CD14-positive monocyte (primary cell): ENCODE measurements at regions not wholly inside any gene's neighbourhood (a gene's known extent, or its start where the extent isn't known, plus 50 kb on each side); places are given as distances from the start of the nearest gene placed in this dataset.

Experiments used
- DNase-seq, 3 donors: peaks; one replicate each; pipeline ENCODE4 v3.0.0-alpha.2; 2011 to 2022
- H2AFZ ChIP-seq: 2 replicates; pipeline ENCODE4 v1.6.0; 2012; ENCODE audit warnings: mild to moderate bottlenecking, low read depth, low read length, inconsistent platforms; ENCODE audit not compliant: insufficient read depth, poor library complexity, severe bottlenecking
- H3K27ac ChIP-seq, 2 donors: 1 replicate in 1 of 2; 2 replicates in 1 of 2; pipeline ENCODE4 v1.5.1; 2012 to 2013; ENCODE audit warnings: low read length in 2 of 2, control low read depth in 1 of 2, inconsistent platforms in 1 of 2, low read depth in 1 of 2, mild to moderate bottlenecking in 1 of 2
- H3K27me3 ChIP-seq, 2 donors: one replicate each; pipeline versions ENCODE4 v1.6.0 to v1.6.1; 2011 to 2013; ENCODE audit warnings: low read length in 2 of 2; ENCODE audit not compliant: control insufficient read depth in 2 of 2, insufficient read depth in 2 of 2
- H3K36me3 ChIP-seq, 2 donors: replicated peaks in 1 of 2; 1 replicate in 1 of 2; 2 replicates in 1 of 2; pipeline versions ENCODE4 v1.5.1 to v1.6.1; 2012 to 2013; ENCODE audit warnings: low read length in 2 of 2, control low read depth in 1 of 2, inconsistent platforms in 1 of 2, mild to moderate bottlenecking in 1 of 2; ENCODE audit not compliant: insufficient read depth in 2 of 2, control insufficient read depth in 1 of 2
- H3K4me1 ChIP-seq, 2 donors: 1 replicate in 1 of 2; 2 replicates in 1 of 2; pipeline versions ENCODE4 v1.5.1 to v1.6.1; 2012 to 2013; ENCODE audit warnings: low read length in 2 of 2, control low read depth in 1 of 2, inconsistent platforms in 1 of 2, mild to moderate bottlenecking in 1 of 2, moderate library complexity in 1 of 2; ENCODE audit not compliant: insufficient read depth in 2 of 2, control insufficient read depth in 1 of 2
- H3K4me2 ChIP-seq: replicated peaks from 2 replicates; pipeline ENCODE3; 2012; ENCODE audit warnings: low read length, moderate library complexity, mild to moderate bottlenecking; ENCODE audit not compliant: poor library complexity, severe bottlenecking; ENCODE audit errors: extremely low read depth
- H3K4me3 ChIP-seq, 3 experiments: fragments of 200-600 bp in 1 of 3; sonication (generic) in 1 of 3; replicated peaks in 1 of 3; 1 replicate in 2 of 3; 2 replicates in 1 of 3; pipeline ENCODE4 v1.5.1; 2011 to 2013; ENCODE audit warnings: low read length in 3 of 3, mild to moderate bottlenecking in 3 of 3, control low read depth in 2 of 3, low read depth in 2 of 3, inconsistent platforms in 1 of 3, moderate library complexity in 1 of 3
- H3K79me2 ChIP-seq: 2 replicates; pipeline ENCODE4 v1.6.0; 2012; ENCODE audit warnings: mild to moderate bottlenecking, control low read depth, inconsistent platforms, low read length, moderate library complexity; ENCODE audit not compliant: insufficient read depth
- H3K9ac ChIP-seq: 2 replicates; pipeline ENCODE4 v1.6.0; 2017; ENCODE audit warnings: low read length, mild to moderate bottlenecking; ENCODE audit not compliant: insufficient read depth, poor library complexity, severe bottlenecking
- H3K9me3 ChIP-seq, 2 donors: replicated peaks in 1 of 2; 1 replicate in 1 of 2; 2 replicates in 1 of 2; pipeline versions ENCODE4 v1.5.1 to v1.6.1; 2012 to 2013; ENCODE audit warnings: low read length in 2 of 2, control low read depth in 1 of 2; ENCODE audit not compliant: control insufficient read depth in 1 of 2, insufficient read depth in 1 of 2
- H4K20me1 ChIP-seq: 2 replicates; pipeline ENCODE4 v1.6.0; 2012; ENCODE audit warnings: mild to moderate bottlenecking, low read length, control low read depth, moderate library complexity; ENCODE audit not compliant: insufficient read depth
- H3K27ac Mint-ChIP-seq, 7 donors: one replicate each; pipeline ENCODE4 v1.8.0; 2020; ENCODE audit warnings: mild to moderate bottlenecking in 7 of 7, mixed read lengths in 7 of 7, moderate library complexity in 6 of 7, inconsistent platforms in 2 of 7
- H3K27me3 Mint-ChIP-seq, 3 donors: one replicate each; pipeline ENCODE4 v1.8.0; 2021 to 2022; ENCODE audit warnings: low read depth in 3 of 3, mild to moderate bottlenecking in 3 of 3, mixed read lengths in 3 of 3, moderate library complexity in 3 of 3, inconsistent platforms in 1 of 3
- H3K36me3 Mint-ChIP-seq, 2 donors: one replicate each; pipeline ENCODE4 v1.8.0; 2020; ENCODE audit warnings: mixed read lengths in 2 of 2, inconsistent platforms in 1 of 2, mild to moderate bottlenecking in 1 of 2
- H3K4me1 Mint-ChIP-seq: one replicate; pipeline ENCODE4 v1.8.0; 2020; ENCODE audit warnings: mild to moderate bottlenecking, mixed read lengths
- H3K4me3 Mint-ChIP-seq, 2 donors: one replicate each; pipeline ENCODE4 v1.8.0; 2020; ENCODE audit warnings: mild to moderate bottlenecking in 2 of 2, mixed read lengths in 2 of 2, moderate library complexity in 1 of 2
- H3K9me3 Mint-ChIP-seq, 7 donors: one replicate each; pipeline ENCODE4 v1.8.0; 2020 to 2022; ENCODE audit warnings: mixed read lengths in 7 of 7, mild to moderate bottlenecking in 6 of 7, moderate library complexity in 6 of 7, inconsistent platforms in 2 of 7
- CTCF ChIP-seq: fragments of 200-600 bp; IDR thresholded peaks from one replicate; pipeline ENCODE4 v1.8.0; 2022; ENCODE audit warnings: antibody characterized with exemption, mild to moderate bottlenecking
- WGBS: methylation state at CpG from one replicate; pipeline ENCODE4 v1.1.5; 2013; ENCODE audit warnings: missing lambda C conversion rate; ENCODE audit not compliant: insufficient coverage; 5-methylcytosine and 5-hydroxymethylcytosine counted together
- intact Hi-C, 2 donors: fragments of 100-400 bp; cut with micrococcal nuclease; formaldehyde crosslinking; loops; one replicate each; pipeline versions ENCODE4 v1.15.0 to v1.15.1; 2023

- no peak overlapping the region for H3K27ac Mint-ChIP-seq
- no peaks in the 10 kb centered on the region for H3K4me1 Mint-ChIP-seq
- no peak for TF ChIP-seq CTCF
- no peaks in the 10 kb centered on the region for H3K36me3 Mint-ChIP-seq
- H4K20me1 ChIP-seq = no peaks in the 10 kb centered on the region
- no peak overlapping the region for H3K4me3 ChIP-seq
- DNase-seq = no peak
- no peak overlapping the region for H3K4me2 ChIP-seq
- H3K9ac ChIP-seq = no peak overlapping the region
- no peak overlapping the region for H2AFZ ChIP-seq
- no peaks in the 10 kb centered on the region for H3K36me3 ChIP-seq
- H3K27ac ChIP-seq = no peak overlapping the region
- H3K79me2 ChIP-seq = no peaks in the 10 kb centered on the region
- H3K4me1 ChIP-seq = no peaks in the 10 kb centered on the region
- peaks cover 6 to 11% of the 10 kb centered on the region in 2 donors for H3K9me3 ChIP-seq
- H3K9me3 Mint-ChIP-seq = peaks cover 3 to 14% (median 8%) of the 10 kb centered on the region in 7 donors
- no peaks in the 10 kb centered on the region for H3K27me3 Mint-ChIP-seq
- no CpG with 5 or more reads among the region's 2 CpGs for WGBS
- no peaks in the 10 kb centered on the region for H3K27me3 ChIP-seq
- intact Hi-C loops = no loop called here
- no peak overlapping the region for H3K4me3 Mint-ChIP-seq
These were observed 1054.2 kb upstream of the FOXG1 start for GRCh38 chr14:27712364-27712763.

- no peaks in the 10 kb centered on the region for H4K20me1 ChIP-seq
- DNase-seq = no peak
- H3K27ac ChIP-seq = no peak overlapping the region
- no peaks in the 10 kb centered on the region for H3K4me1 ChIP-seq
- no peak overlapping the region for H3K4me3 ChIP-seq
- Mint-ChIP-seq H3K4me1 (no peaks in the 10 kb centered on the region), H3K27me3 (no peaks in the 10 kb centered on the region), H3K27ac (no peak overlapping the region), H3K36me3 (no peaks in the 10 kb centered on the region), H3K9me3 (peaks cover 4 to 14% (median 8%) of the 10 kb centered on the region in 7 donors), H3K4me3 (no peak overlapping the region)
- no peak overlapping the region for H2AFZ ChIP-seq
- H3K79me2 ChIP-seq = no peaks in the 10 kb centered on the region
- no peaks in the 10 kb centered on the region for H3K27me3 ChIP-seq
- no peak overlapping the region for H3K9ac ChIP-seq
- H3K9me3 ChIP-seq = peaks cover 6 to 11% of the 10 kb centered on the region in 2 donors
- H3K36me3 ChIP-seq = no peaks in the 10 kb centered on the region
- intact Hi-C loops = no loop called here
- no peak overlapping the region for H3K4me2 ChIP-seq
- TF ChIP-seq CTCF = no peak
These were observed 1051.0 kb upstream of the FOXG1 start for GRCh38 chr14:27715561-27715960.
